LNCAP (cell line): ENCODE measurements at regions not wholly inside any gene's neighbourhood (a gene's known extent, or its start where the extent isn't known, plus 50 kb on each side); places are given as distances from the start of the nearest gene placed in this dataset.
A peak's percentile ranks its signal among the peaks of the same experiment; 100 is the strongest.

Experiments used
- TF ChIP-seq, protein P1 (sequence below): fragments of 450-650 bp; IDR thresholded peaks from 2 replicates; pipeline ENCODE4 v1.5.1; 2017; ENCODE audit warnings: mild to moderate bottlenecking

DNA sequence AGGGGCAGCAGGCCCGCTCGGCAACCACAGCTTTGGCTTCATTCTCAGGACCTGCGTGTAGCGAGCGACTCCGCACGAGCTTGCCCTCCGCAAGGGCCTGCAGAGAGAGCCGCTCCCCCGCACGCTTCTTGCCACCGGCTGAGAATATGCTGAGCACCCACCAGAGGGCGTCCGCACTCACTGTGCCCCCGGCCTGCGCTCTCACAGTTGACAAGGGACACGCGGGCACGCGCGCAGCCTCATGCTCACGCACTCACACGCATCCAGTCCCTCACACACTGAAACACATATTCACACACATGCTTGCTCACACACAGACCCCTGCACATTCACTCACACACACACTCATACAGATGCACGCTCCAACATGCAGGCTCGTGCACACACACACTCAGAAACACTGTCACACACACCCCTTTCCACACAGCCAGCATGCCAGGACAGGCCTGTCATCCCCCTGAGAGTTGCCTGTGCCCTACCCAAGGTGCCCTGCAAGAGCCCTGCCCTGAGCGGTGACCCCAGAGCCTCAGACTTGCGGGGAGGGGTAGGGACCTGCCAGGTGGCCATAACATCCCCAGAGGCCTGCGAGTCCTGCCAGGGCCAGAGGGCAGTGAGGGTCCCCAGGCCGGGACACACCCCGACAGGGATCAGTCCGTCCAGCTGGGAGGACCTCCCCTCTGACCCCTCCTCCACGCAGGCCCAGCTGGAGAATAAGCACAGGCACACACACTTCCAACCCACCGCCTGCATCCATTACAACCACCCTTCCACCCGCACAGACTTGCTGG, 174.1 kb downstream of the BMP7 start:
- TF ChIP-seq, protein P1, sequence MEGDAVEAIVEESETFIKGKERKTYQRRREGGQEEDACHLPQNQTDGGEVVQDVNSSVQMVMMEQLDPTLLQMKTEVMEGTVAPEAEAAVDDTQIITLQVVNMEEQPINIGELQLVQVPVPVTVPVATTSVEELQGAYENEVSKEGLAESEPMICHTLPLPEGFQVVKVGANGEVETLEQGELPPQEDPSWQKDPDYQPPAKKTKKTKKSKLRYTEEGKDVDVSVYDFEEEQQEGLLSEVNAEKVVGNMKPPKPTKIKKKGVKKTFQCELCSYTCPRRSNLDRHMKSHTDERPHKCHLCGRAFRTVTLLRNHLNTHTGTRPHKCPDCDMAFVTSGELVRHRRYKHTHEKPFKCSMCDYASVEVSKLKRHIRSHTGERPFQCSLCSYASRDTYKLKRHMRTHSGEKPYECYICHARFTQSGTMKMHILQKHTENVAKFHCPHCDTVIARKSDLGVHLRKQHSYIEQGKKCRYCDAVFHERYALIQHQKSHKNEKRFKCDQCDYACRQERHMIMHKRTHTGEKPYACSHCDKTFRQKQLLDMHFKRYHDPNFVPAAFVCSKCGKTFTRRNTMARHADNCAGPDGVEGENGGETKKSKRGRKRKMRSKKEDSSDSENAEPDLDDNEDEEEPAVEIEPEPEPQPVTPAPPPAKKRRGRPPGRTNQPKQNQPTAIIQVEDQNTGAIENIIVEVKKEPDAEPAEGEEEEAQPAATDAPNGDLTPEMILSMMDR = peak; percentile 93

GRCh38 chr20:57092900-57093530, 173.4 kb downstream of the BMP7 start:
- TF ChIP-seq, protein P1 = no peak

DNA sequence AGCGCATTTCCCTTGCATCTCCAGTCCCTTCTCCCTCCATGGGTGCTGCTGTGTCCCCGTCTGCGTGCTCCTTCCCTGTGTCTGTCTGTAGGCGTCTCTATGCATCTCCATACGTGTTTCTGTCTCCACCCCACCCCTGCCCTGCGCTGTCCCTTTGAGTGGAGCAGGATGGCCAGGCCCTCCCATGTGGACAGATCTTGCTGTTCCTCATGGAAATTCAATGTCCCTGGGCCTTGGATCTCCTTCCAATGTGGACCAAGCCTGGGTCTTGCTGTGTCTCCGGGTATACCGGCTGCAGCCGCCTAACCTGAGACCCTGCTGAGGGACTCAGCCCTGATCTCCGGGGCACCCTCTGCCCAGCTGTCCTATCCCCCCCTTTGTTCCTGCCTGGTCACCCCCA, 172.7 kb downstream of the BMP7 start:
- TF ChIP-seq, protein P1 = no peak

DNA sequence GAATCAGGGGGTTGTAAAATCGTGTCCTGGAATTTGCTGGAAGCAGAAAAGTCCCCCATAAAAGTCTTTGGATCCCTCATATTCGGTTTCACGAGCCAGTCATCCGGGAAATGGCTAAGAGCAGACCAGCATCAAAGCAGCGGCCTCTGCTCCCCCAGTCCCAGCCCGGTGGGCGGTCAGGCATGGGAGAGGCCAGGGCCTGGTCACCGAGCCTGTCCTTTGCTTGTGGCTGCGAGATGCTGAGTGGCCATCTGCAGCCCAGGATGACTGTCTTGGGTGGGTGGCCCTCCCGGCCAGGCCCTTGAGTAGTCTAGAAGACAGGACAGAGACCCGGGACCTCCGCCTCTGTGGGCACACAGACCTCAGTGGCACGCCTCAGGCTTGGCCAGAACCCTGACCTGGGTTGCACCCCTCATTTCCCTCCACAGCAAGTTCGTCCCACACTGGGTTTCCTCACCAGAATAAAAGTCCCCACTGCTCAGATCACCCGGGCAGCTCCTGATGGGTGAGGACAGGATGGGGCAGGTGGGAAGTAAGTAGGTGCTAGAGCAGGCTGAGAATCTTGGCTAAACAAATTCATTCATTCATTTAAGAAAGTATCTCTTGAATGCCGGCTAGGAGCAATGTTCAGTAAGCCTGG, 172.1 kb downstream of the BMP7 start:
- TF ChIP-seq, protein P1 = no peak

- TF ChIP-seq, protein P1 = no peak
Observed at GRCh38 chr20:57094991-57095390, 171.4 kb downstream of the BMP7 start.

GRCh38 chr20:57095426-57095825, 171.0 kb downstream of the BMP7 start:
- TF ChIP-seq, protein P1 = no peak

- TF ChIP-seq, protein P1 = no peak
Observed at GRCh38 chr20:57097245-57097915, 169.1 kb downstream of the BMP7 start.
